OCI-LY1 (cell line): ENCODE measurements at regions not wholly inside any gene's neighbourhood (a gene's known extent, or its start where the extent isn't known, plus 50 kb on each side); places are given as distances from the start of the nearest gene placed in this dataset.

Source experiments
- EZH2 ChIP-seq: fragments of 200-600 bp; sonication (generic), shearing (Covaris generic); IDR thresholded peaks from 2 replicates; pipeline ENCODE4 v1.8.0; 2017; ENCODE audit warnings: borderline replicate concordance, mixed run types, mild to moderate bottlenecking, antibody characterized with exemption, low read length, moderate library complexity, mixed read lengths
- TF ChIP-seq, protein P1 (sequence below): fragments of 200-600 bp; sonication (generic), shearing (Covaris generic); IDR thresholded peaks from 2 replicates; pipeline ENCODE4 v1.5.1; 2017; ENCODE audit warnings: mild to moderate bottlenecking, antibody characterized with exemption, low read length, moderate library complexity, mixed read lengths

DNA sequence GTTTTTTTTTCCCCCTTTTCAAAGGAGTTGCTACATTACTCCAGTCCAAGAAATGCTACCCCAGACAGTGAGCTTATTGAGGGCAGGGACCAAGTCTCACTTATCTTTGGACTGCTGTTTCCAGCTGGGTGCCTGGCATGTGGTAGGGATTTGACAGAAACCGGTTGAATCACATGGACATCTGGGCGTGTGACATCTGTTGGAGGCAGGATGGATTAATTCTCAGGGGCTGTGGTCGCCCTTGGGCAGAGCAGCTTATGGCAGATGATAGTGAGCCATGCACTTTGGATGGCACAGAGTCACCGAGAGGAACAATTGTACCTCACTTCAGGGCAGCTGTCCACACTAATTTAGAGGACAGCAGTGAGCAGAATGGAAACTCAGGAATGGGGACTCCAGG, 254.6 kb upstream of the ID2 start:
- TF ChIP-seq EZH2, result no peak
- TF ChIP-seq, protein P1, sequence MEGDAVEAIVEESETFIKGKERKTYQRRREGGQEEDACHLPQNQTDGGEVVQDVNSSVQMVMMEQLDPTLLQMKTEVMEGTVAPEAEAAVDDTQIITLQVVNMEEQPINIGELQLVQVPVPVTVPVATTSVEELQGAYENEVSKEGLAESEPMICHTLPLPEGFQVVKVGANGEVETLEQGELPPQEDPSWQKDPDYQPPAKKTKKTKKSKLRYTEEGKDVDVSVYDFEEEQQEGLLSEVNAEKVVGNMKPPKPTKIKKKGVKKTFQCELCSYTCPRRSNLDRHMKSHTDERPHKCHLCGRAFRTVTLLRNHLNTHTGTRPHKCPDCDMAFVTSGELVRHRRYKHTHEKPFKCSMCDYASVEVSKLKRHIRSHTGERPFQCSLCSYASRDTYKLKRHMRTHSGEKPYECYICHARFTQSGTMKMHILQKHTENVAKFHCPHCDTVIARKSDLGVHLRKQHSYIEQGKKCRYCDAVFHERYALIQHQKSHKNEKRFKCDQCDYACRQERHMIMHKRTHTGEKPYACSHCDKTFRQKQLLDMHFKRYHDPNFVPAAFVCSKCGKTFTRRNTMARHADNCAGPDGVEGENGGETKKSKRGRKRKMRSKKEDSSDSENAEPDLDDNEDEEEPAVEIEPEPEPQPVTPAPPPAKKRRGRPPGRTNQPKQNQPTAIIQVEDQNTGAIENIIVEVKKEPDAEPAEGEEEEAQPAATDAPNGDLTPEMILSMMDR, result no peak
